ENCODE measurements at regions not wholly inside any gene's neighbourhood (a gene's known extent, or its start where the extent isn't known, plus 50 kb on each side); places are given as distances from the start of the nearest gene placed in this dataset.
"Not testable (repeated sequence)": the region's sequence is repeated elsewhere in the genome, so short reads cannot be mapped to it uniquely, and the experiment has no call there.

GRCh38 chr16:52234626-52235025, 312.3 kb downstream of the TOX3 start:
- DNase-seq = no peak

- no peak for DNase-seq
Observed at GRCh38 chr16:52229471-52229870, 317.5 kb downstream of the TOX3 start.

- DNase-seq = no peak
Observed at GRCh38 chr16:52227851-52228250, 319.1 kb downstream of the TOX3 start.

GRCh38 chr16:52212841-52213240, 334.1 kb downstream of the TOX3 start:
- DNase-seq = no peak

GRCh38 chr16:52209227-52209626, 337.7 kb downstream of the TOX3 start:
- no peak for DNase-seq

- DNase-seq = no peak
Observed at GRCh38 chr16:52203096-52203495, 343.8 kb downstream of the TOX3 start.

- DNase-seq = no peak
Observed at GRCh38 chr16:52193441-52193840, 353.5 kb downstream of the TOX3 start.

GRCh38 chr16:52191531-52192134, 355.3 kb downstream of the TOX3 start:
- peak; percentile 54 for DNase-seq

- DNase-seq = no peak
Observed at GRCh38 chr16:52184336-52184735, 362.6 kb downstream of the TOX3 start.

- DNase-seq = no peak
Observed at GRCh38 chr16:52182840-52183239, 364.1 kb downstream of the TOX3 start.

GRCh38 chr16:52174168-52174567, 372.8 kb downstream of the TOX3 start:
- no peak for DNase-seq

GRCh38 chr16:52171481-52171880, 375.5 kb downstream of the TOX3 start:
- no peak for DNase-seq

GRCh38 chr16:52167328-52167727, 379.6 kb downstream of the TOX3 start:
- no peak for DNase-seq

- DNase-seq = no peak
Observed at GRCh38 chr16:52165961-52166360, 381.0 kb downstream of the TOX3 start.

GRCh38 chr16:52149003-52149402, 397.9 kb downstream of the TOX3 start:
- no peak for DNase-seq

GRCh38 chr16:52141871-52142270, 405.1 kb downstream of the TOX3 start:
- DNase-seq = no peak

- DNase-seq = no peak
Observed at GRCh38 chr16:52128361-52128760, 418.6 kb downstream of the TOX3 start.

- DNase-seq = no peak
Observed at GRCh38 chr16:52123842-52124241, 423.1 kb downstream of the TOX3 start.

- no peak for DNase-seq
Observed at GRCh38 chr16:52123061-52123839, 423.7 kb downstream of the TOX3 start.

- no peak for DNase-seq
Observed at GRCh38 chr16:52117171-52117570, 429.8 kb downstream of the TOX3 start.

GRCh38 chr16:52114379-52114778, 432.6 kb downstream of the TOX3 start:
- DNase-seq = no peak

- no peak for DNase-seq
Observed at GRCh38 chr16:52113533-52114183, 433.3 kb downstream of the TOX3 start.

- not testable (repeated sequence) for DNase-seq
Observed at GRCh38 chr16:52104993-52105392, 441.9 kb downstream of the TOX3 start.

GRCh38 chr16:52103791-52104190, 443.2 kb downstream of the TOX3 start:
- DNase-seq = no peak

Data from fibroblast of skin of right quadriceps (primary cell).